ENCODE measurements at regions not wholly inside any gene's neighbourhood (a gene's known extent, or its start where the extent isn't known, plus 50 kb on each side); places are given as distances from the start of the nearest gene placed in this dataset.

DNA sequence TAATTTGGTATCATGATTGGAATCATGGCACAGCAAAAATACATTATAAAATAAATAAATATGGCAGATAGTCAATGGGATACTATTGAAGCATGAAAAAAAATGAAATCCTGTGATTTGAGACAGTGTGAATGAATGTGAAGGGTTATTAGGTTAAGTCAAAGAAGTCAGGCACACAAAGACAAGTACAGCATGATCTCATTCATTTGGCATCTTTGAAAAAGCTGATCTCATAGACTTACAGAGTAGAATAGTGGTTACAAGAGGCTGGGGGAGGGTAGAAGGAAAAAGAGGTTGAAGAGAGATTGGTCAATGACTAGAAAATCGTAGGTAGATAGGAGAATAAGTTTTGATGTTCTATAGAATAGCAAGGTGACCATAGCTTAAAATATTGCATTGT lies 295.1 kb upstream of the SLITRK5 start:
- intact Hi-C loops (cut with DNase I): no loop called here
- H3K4me3 ChIP-seq: no peak overlapping the region
- no peak overlapping the region for H3K27ac ChIP-seq
- H3K9me3 ChIP-seq: no peaks in the 10 kb centered on the region
- 83 to 92% methylated on average over 1 of the region's 1 CpG for WGBS, 2 donors
- TF ChIP-seq, protein P1, sequence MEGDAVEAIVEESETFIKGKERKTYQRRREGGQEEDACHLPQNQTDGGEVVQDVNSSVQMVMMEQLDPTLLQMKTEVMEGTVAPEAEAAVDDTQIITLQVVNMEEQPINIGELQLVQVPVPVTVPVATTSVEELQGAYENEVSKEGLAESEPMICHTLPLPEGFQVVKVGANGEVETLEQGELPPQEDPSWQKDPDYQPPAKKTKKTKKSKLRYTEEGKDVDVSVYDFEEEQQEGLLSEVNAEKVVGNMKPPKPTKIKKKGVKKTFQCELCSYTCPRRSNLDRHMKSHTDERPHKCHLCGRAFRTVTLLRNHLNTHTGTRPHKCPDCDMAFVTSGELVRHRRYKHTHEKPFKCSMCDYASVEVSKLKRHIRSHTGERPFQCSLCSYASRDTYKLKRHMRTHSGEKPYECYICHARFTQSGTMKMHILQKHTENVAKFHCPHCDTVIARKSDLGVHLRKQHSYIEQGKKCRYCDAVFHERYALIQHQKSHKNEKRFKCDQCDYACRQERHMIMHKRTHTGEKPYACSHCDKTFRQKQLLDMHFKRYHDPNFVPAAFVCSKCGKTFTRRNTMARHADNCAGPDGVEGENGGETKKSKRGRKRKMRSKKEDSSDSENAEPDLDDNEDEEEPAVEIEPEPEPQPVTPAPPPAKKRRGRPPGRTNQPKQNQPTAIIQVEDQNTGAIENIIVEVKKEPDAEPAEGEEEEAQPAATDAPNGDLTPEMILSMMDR (IDR thresholded peaks at IDR 0.05): no peak
- no peak for TF ChIP-seq POLR2A (IDR thresholded peaks at IDR 0.05)
- no peak for TF ChIP-seq EP300 (IDR thresholded peaks at IDR 0.05)
- no peak for TF ChIP-seq POLR2AphosphoS5 (IDR thresholded peaks at IDR 0.05)
- no peak for DNase-seq
- H3K27me3 ChIP-seq: no peaks in the 10 kb centered on the region
- no peaks in the 10 kb centered on the region for H3K4me1 ChIP-seq
- no peaks in the 10 kb centered on the region for H3K36me3 ChIP-seq

DNA sequence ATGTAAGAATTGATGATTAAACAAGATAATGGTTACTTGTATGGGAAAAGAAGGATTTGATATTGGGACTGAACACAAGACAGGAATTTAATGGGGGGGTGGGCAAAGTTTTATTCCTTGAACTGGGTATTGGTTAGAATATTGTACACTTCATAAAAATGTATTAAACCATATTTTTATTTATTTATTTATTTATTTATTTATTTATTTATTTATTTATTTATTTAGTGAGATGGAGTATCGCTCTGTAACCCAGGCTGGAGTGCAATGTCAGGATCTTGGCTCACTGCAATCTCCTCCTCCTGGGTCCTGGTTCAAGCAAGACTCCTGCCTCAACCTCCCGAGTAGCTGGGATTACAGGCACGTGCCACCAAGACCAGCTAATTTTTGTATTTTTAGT lies 287.1 kb upstream of the SLITRK5 start:
- H3K27ac ChIP-seq: no peak overlapping the region
- H3K36me3 ChIP-seq: no peaks in the 10 kb centered on the region
- no peak for DNase-seq
- no peaks in the 10 kb centered on the region for H3K4me1 ChIP-seq
- intact Hi-C loops (cut with DNase I): no loop called here
- no peak for TF ChIP-seq POLR2AphosphoS5 (IDR thresholded peaks at IDR 0.05)
- no peak for TF ChIP-seq EP300 (IDR thresholded peaks at IDR 0.05)
- no peak for TF ChIP-seq POLR2A (IDR thresholded peaks at IDR 0.05)
- TF ChIP-seq, protein P1 (IDR thresholded peaks at IDR 0.05): no peak
- H3K27me3 ChIP-seq: no peaks in the 10 kb centered on the region
- no peaks in the 10 kb centered on the region for H3K9me3 ChIP-seq
- WGBS, 2 donors: 88 to 92% methylated on average over 3 of the region's 3 CpGs
- H3K4me3 ChIP-seq: no peak overlapping the region

DNA sequence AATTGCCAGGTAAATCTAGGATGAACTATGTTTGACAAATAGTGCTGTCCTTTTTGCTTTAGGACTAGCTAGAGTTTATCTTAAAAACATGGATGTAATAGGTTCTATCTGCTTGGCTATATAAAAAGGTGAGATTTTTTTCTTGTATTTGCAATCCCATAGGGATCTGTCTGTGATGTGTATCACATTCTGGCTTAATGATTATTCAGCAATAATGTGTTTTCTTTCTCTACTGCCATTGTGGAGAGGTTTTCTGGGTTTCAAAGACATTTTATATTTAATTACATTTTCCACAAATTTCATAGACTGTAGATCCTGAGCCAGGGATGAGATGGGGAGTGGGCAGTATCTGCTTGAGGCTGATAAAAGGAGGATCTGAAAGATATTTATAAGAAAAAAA lies 277.8 kb upstream of the SLITRK5 start:
- TF ChIP-seq POLR2AphosphoS5 (IDR thresholded peaks at IDR 0.05): no peak
- TF ChIP-seq POLR2A (IDR thresholded peaks at IDR 0.05): no peak
- TF ChIP-seq, protein P1 (IDR thresholded peaks at IDR 0.05): no peak
- no peak for TF ChIP-seq EP300 (IDR thresholded peaks at IDR 0.05)
- DNase-seq: no peak
- Histone ChIP-seq H3K4me1 (no peaks in the 10 kb centered on the region), H3K9me3 (no peaks in the 10 kb centered on the region), H3K4me3 (no peak overlapping the region), H3K27me3 (no peaks in the 10 kb centered on the region), H3K27ac (no peak overlapping the region), H3K36me3 (no peaks in the 10 kb centered on the region)
- intact Hi-C loops (cut with DNase I): no loop called here

- Histone ChIP-seq H3K4me1 (no peaks in the 10 kb centered on the region), H3K27ac (no peak overlapping the region), H3K9me3 (no peaks in the 10 kb centered on the region), H3K4me3 (no peak overlapping the region), H3K27me3 (no peaks in the 10 kb centered on the region), H3K36me3 (no peaks in the 10 kb centered on the region)
- intact Hi-C loops (cut with DNase I): no loop called here
- no peak for TF ChIP-seq POLR2AphosphoS5 (IDR thresholded peaks at IDR 0.05)
- TF ChIP-seq POLR2A (IDR thresholded peaks at IDR 0.05): no peak
- TF ChIP-seq, protein P1 (IDR thresholded peaks at IDR 0.05): no peak
- no peak for TF ChIP-seq EP300 (IDR thresholded peaks at IDR 0.05)
- DNase-seq: no peak
- 71 to 83% methylated on average over 3 of the region's 3 CpGs for WGBS, 2 donors
These were observed 273.1 kb upstream of the SLITRK5 start for GRCh38 chr13:87398047-87398446.

DNA sequence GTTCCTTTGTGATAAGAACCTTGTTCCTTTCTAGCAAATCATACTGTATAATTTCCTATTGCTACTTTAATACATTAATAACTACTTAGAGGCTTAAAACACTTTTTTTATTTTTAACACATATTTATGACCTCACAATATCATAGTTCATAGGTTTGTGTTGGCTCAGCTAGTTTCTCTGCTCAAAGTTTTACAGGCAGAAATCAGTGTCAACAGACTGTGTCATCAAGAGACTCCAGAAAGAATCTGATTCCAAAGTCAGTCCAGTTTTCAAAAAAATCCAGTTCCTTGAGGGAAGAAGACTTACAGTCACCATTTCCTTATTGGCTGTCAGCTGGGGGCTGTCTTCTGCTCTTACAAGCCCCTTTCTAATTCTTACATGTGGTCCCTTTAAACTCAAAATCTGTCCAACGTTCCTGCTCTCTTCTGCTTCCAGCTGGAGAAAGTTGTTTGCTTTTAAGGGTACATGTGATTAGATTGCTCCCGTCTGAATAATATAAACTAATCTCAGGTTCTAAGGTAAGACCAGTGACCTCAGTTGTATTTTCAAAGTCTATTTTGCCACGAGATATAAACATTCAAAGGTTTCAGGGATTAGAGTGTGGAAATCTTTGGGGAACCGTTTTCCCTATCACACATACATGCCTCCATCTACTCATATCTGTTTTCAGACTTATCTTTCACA lies 267.3 kb upstream of the SLITRK5 start:
- WGBS, 2 donors: 10 to 31% methylated on average over 4 of the region's 4 CpGs
- no peak overlapping the region for H3K4me3 ChIP-seq
- no peaks in the 10 kb centered on the region for H3K4me1 ChIP-seq
- no peak for DNase-seq
- H3K27ac ChIP-seq: no peak overlapping the region
- no peaks in the 10 kb centered on the region for H3K36me3 ChIP-seq
- H3K27me3 ChIP-seq: no peaks in the 10 kb centered on the region
- TF ChIP-seq, protein P1 (IDR thresholded peaks at IDR 0.05): no peak
- intact Hi-C loops (cut with DNase I): no loop called here
- H3K9me3 ChIP-seq: no peaks in the 10 kb centered on the region

All from sigmoid colon (tissue), 6 donors.